PFSK-1 (cell line): ENCODE measurements at regions not wholly inside any gene's neighbourhood (a gene's known extent, or its start where the extent isn't known, plus 50 kb on each side); places are given as distances from the start of the nearest gene placed in this dataset.

Experiments used
- FOXP2 ChIP-seq: optimal IDR thresholded peaks from 2 replicates; pipeline ENCODE3; 2011; ENCODE audit warnings: borderline replicate concordance, control low read depth, inconsistent platforms; ENCODE audit not compliant: insufficient read depth; ENCODE audit errors: extremely low read length, extremely low read depth
- POLR2AphosphoS5 ChIP-seq: IDR thresholded peaks from 2 replicates; pipeline ENCODE4 v1.6.1; 2012; ENCODE audit warnings: low read depth, mild to moderate bottlenecking, control low read depth, low read length, moderate library complexity
- REST ChIP-seq, 2 experiments: IDR thresholded peaks; 2 replicates each; pipeline versions ENCODE4 v1.6.1 to v1.8.0; 2011 to 2012; ENCODE audit warnings: low read depth in 2 of 2, low read length in 2 of 2, control low read depth in 1 of 2, inconsistent platforms in 1 of 2, mild to moderate bottlenecking in 1 of 2, moderate library complexity in 1 of 2; ENCODE audit not compliant: insufficient read depth in 1 of 2
- SIN3A ChIP-seq: IDR thresholded peaks from 2 replicates; pipeline ENCODE4 v1.6.1; 2012; ENCODE audit warnings: mild to moderate bottlenecking, low read length, moderate library complexity, borderline replicate concordance; ENCODE audit not compliant: insufficient read depth
- TAF1 ChIP-seq: IDR thresholded peaks from 2 replicates; pipeline ENCODE4 v1.6.1; 2012; ENCODE audit warnings: low read length, control low read depth, borderline replicate concordance; ENCODE audit not compliant: insufficient read depth

GRCh38 chr3:65148687-65149086 is 460.9 kb upstream of the ADAMTS9 start:
- TF ChIP-seq TAF1 (no peak), REST (IDR thresholded peaks at IDR 0.05; ENCODE audit: insufficient read depth in 1 of 2, low read depth in 2 of 2, low read length in 2 of 2) (no peak), POLR2AphosphoS5 (no peak), SIN3A (no peak), FOXP2 (no peak)
